ENCODE measurements at regions not wholly inside any gene's neighbourhood (a gene's known extent, or its start where the extent isn't known, plus 50 kb on each side); places are given as distances from the start of the nearest gene placed in this dataset.
A peak's percentile ranks its signal among the peaks of the same experiment; 100 is the strongest.

GRCh38 chr18:73638709-73639108 lies 508.9 kb downstream of the FBXO15 start:
- Histone ChIP-seq H3K27me3 (ENCODE audit: insufficient read depth, low read length) (no peaks in the 10 kb centered on the region), H3K27ac (ENCODE audit: low read depth, low read length) (no peak overlapping the region), H3K36me3 (ENCODE audit: control insufficient read depth in 1 of 2, insufficient read depth in 2 of 2, low read length in 2 of 2) (no peaks in the 10 kb centered on the region), H3K18ac (ENCODE audit: low read length) (no peak overlapping the region), H2BK120ac (ENCODE audit: insufficient read depth, low read length, poor library complexity) (no peak overlapping the region), H3K4ac (ENCODE audit: low read depth, low read length) (no peak overlapping the region), H3K4me2 (ENCODE audit: low read length) (no peak overlapping the region), H3K4me1 (ENCODE audit: control insufficient read depth in 1 of 2, insufficient read depth in 2 of 2, low read length in 2 of 2) (peaks cover 3 to 4% of the 10 kb centered on the region in 2 experiments), H2BK5ac (ENCODE audit: low read depth, low read length, poor library complexity) (no peak overlapping the region), H2AFZ (ENCODE audit: insufficient read depth, low read length, poor library complexity) (no peak overlapping the region), H2BK12ac (ENCODE audit: low read length) (no peak overlapping the region), H3K79me2 (ENCODE audit: control insufficient read depth, insufficient read depth, low read length, poor library complexity) (no peaks in the 10 kb centered on the region), H4K8ac (ENCODE audit: low read depth, low read length) (no peak overlapping the region), H4K12ac (ENCODE audit: low read depth, low read length) (no peak overlapping the region), H3K9me3 (ENCODE audit: insufficient read depth, low read depth, low read length) (no peaks in the 10 kb centered on the region), H4K91ac (ENCODE audit: low read depth, low read length) (no peak overlapping the region), H3K14ac (ENCODE audit: low read length) (no peak overlapping the region), H3K4me3 (ENCODE audit: low read depth, low read length) (no peak overlapping the region), H3K23ac (ENCODE audit: low read length) (no peak overlapping the region), H2AK5ac (ENCODE audit: low read length) (no peak overlapping the region), H3K79me1 (ENCODE audit: low read length) (peaks cover 2% of the 10 kb centered on the region), H3K9ac (ENCODE audit: low read length) (no peak overlapping the region)
- DNase-seq: no peak

- Histone ChIP-seq H3K36me3 (ENCODE audit: control insufficient read depth in 1 of 2, insufficient read depth in 2 of 2, low read length in 2 of 2) (no peaks in the 10 kb centered on the region), H2BK120ac (ENCODE audit: insufficient read depth, low read length, poor library complexity) (no peak overlapping the region), H3K27ac (ENCODE audit: low read depth, low read length) (peak overlapping the region; percentile 19), H3K4me2 (ENCODE audit: low read length) (no peak overlapping the region), H3K79me2 (ENCODE audit: control insufficient read depth, insufficient read depth, low read length, poor library complexity) (no peaks in the 10 kb centered on the region), H2BK12ac (ENCODE audit: low read length) (peak overlapping the region; percentile 17), H3K23ac (ENCODE audit: low read length) (no peak overlapping the region), H3K4me1 (ENCODE audit: control insufficient read depth in 1 of 2, insufficient read depth in 2 of 2, low read length in 2 of 2) (peaks cover 3 to 4% of the 10 kb centered on the region in 2 experiments), H2BK5ac (ENCODE audit: low read depth, low read length, poor library complexity) (peak overlapping the region; percentile 59), H2AFZ (ENCODE audit: insufficient read depth, low read length, poor library complexity) (no peak overlapping the region), H3K4ac (ENCODE audit: low read depth, low read length) (no peak overlapping the region), H4K12ac (ENCODE audit: low read depth, low read length) (no peak overlapping the region), H3K9ac (ENCODE audit: low read length) (no peak overlapping the region), H4K91ac (ENCODE audit: low read depth, low read length) (peak overlapping the region; percentile 11), H3K27me3 (ENCODE audit: insufficient read depth, low read length) (no peaks in the 10 kb centered on the region), H3K4me3 (ENCODE audit: low read depth, low read length) (no peak overlapping the region), H3K14ac (ENCODE audit: low read length) (peak overlapping the region; percentile 62), H3K79me1 (ENCODE audit: low read length) (peaks cover 2% of the 10 kb centered on the region), H4K8ac (ENCODE audit: low read depth, low read length) (no peak overlapping the region), H2AK5ac (ENCODE audit: low read length) (no peak overlapping the region), H3K9me3 (ENCODE audit: insufficient read depth, low read depth, low read length) (no peaks in the 10 kb centered on the region), H3K18ac (ENCODE audit: low read length) (peak overlapping the region; percentile 18)
- no CpG with 5 or more reads among the region's 2 CpGs for WGBS (ENCODE audit: extremely low coverage, insufficient coverage, insufficient read length)
- DNase-seq: no peak
Observed at GRCh38 chr18:73636355-73636754, 511.3 kb downstream of the FBXO15 start.

- no peak overlapping the region for H3K4ac ChIP-seq (ENCODE audit: low read depth, low read length)
- H3K9me3 ChIP-seq (ENCODE audit: insufficient read depth, low read depth, low read length): no peaks in the 10 kb centered on the region
- H3K14ac ChIP-seq (ENCODE audit: low read length): no peak overlapping the region
- no peak for DNase-seq
- no peak overlapping the region for H4K12ac ChIP-seq (ENCODE audit: low read depth, low read length)
- no peak overlapping the region for H3K27ac ChIP-seq (ENCODE audit: low read depth, low read length)
- H2BK5ac ChIP-seq (ENCODE audit: low read depth, low read length, poor library complexity): no peak overlapping the region
- no peaks in the 10 kb centered on the region for H3K27me3 ChIP-seq (ENCODE audit: insufficient read depth, low read length)
- H4K8ac ChIP-seq (ENCODE audit: low read depth, low read length): no peak overlapping the region
- no peak overlapping the region for H2BK120ac ChIP-seq (ENCODE audit: insufficient read depth, low read length, poor library complexity)
- no peaks in the 10 kb centered on the region for H3K79me2 ChIP-seq (ENCODE audit: control insufficient read depth, insufficient read depth, low read length, poor library complexity)
- no peaks in the 10 kb centered on the region for H3K36me3 ChIP-seq (ENCODE audit: control insufficient read depth in 1 of 2, insufficient read depth in 2 of 2, low read length in 2 of 2)
- no peak overlapping the region for H2BK12ac ChIP-seq (ENCODE audit: low read length)
- no peak overlapping the region for H3K4me2 ChIP-seq (ENCODE audit: low read length)
- H3K4me1 ChIP-seq (ENCODE audit: control insufficient read depth in 1 of 2, insufficient read depth in 2 of 2, low read length in 2 of 2): no peaks in the 10 kb centered on the region
- H2AFZ ChIP-seq (ENCODE audit: insufficient read depth, low read length, poor library complexity): no peak overlapping the region
- no peak overlapping the region for H3K18ac ChIP-seq (ENCODE audit: low read length)
- no peak overlapping the region for H3K9ac ChIP-seq (ENCODE audit: low read length)
- WGBS (ENCODE audit: extremely low coverage, insufficient coverage, insufficient read length): no CpG with 5 or more reads among the region's 2 CpGs
- H4K91ac ChIP-seq (ENCODE audit: low read depth, low read length): no peak overlapping the region
- H3K23ac ChIP-seq (ENCODE audit: low read length): no peak overlapping the region
- H3K79me1 ChIP-seq (ENCODE audit: low read length): no peaks in the 10 kb centered on the region
- no peak overlapping the region for H2AK5ac ChIP-seq (ENCODE audit: low read length)
- no peak overlapping the region for H3K4me3 ChIP-seq (ENCODE audit: low read depth, low read length)
Observed at GRCh38 chr18:73626859-73627258, 520.8 kb downstream of the FBXO15 start.

GRCh38 chr18:73626221-73626620 lies 521.4 kb downstream of the FBXO15 start:
- Histone ChIP-seq H3K4me1 (ENCODE audit: control insufficient read depth in 1 of 2, insufficient read depth in 2 of 2, low read length in 2 of 2) (no peaks in the 10 kb centered on the region), H2AK5ac (ENCODE audit: low read length) (no peak overlapping the region), H2BK5ac (ENCODE audit: low read depth, low read length, poor library complexity) (no peak overlapping the region), H3K27me3 (ENCODE audit: insufficient read depth, low read length) (no peaks in the 10 kb centered on the region), H2BK12ac (ENCODE audit: low read length) (no peak overlapping the region), H2AFZ (ENCODE audit: insufficient read depth, low read length, poor library complexity) (no peak overlapping the region), H3K79me2 (ENCODE audit: control insufficient read depth, insufficient read depth, low read length, poor library complexity) (no peaks in the 10 kb centered on the region), H3K79me1 (ENCODE audit: low read length) (no peaks in the 10 kb centered on the region), H2BK120ac (ENCODE audit: insufficient read depth, low read length, poor library complexity) (no peak overlapping the region), H3K4me2 (ENCODE audit: low read length) (no peak overlapping the region), H3K27ac (ENCODE audit: low read depth, low read length) (no peak overlapping the region), H3K23ac (ENCODE audit: low read length) (no peak overlapping the region), H4K8ac (ENCODE audit: low read depth, low read length) (no peak overlapping the region), H3K14ac (ENCODE audit: low read length) (no peak overlapping the region), H3K36me3 (ENCODE audit: control insufficient read depth in 1 of 2, insufficient read depth in 2 of 2, low read length in 2 of 2) (no peaks in the 10 kb centered on the region), H3K4ac (ENCODE audit: low read depth, low read length) (no peak overlapping the region), H3K9ac (ENCODE audit: low read length) (no peak overlapping the region), H3K9me3 (ENCODE audit: insufficient read depth, low read depth, low read length) (no peaks in the 10 kb centered on the region), H3K4me3 (ENCODE audit: low read depth, low read length) (no peak overlapping the region), H4K91ac (ENCODE audit: low read depth, low read length) (no peak overlapping the region), H3K18ac (ENCODE audit: low read length) (no peak overlapping the region), H4K12ac (ENCODE audit: low read depth, low read length) (no peak overlapping the region)
- WGBS (ENCODE audit: extremely low coverage, insufficient coverage, insufficient read length): no CpG with 5 or more reads among the region's 2 CpGs
- no peak for DNase-seq

All from trophoblast cell (in vitro differentiated cells and primary cell).